ENCODE measurements at regions not wholly inside any gene's neighbourhood (a gene's known extent, or its start where the extent isn't known, plus 50 kb on each side); places are given as distances from the start of the nearest gene placed in this dataset.

GRCh38 chr9:6149315-6149714 is 66.3 kb upstream of the IL33 start:
- Histone ChIP-seq H3K4me2 (replicated peaks; ENCODE audit: low read depth, low read length, poor library complexity, severe bottlenecking) (no peak overlapping the region), H4K20me1 (ENCODE audit: control insufficient read depth, insufficient read depth, low read length, poor library complexity, severe bottlenecking) (no peaks in the 10 kb centered on the region), H2AFZ (ENCODE audit: insufficient read depth, low read depth, low read length, poor library complexity, severe bottlenecking) (no peak overlapping the region), H3K4me1 (ENCODE audit: control insufficient read depth in 2 of 2, insufficient read depth in 2 of 2, low read length in 2 of 2) (no peaks in the 10 kb centered on the region), H3K79me2 (ENCODE audit: control insufficient read depth, insufficient read depth, low read length) (no peaks in the 10 kb centered on the region), H3K27me3 (replicated peaks in 1 of 4; ENCODE audit: control extremely low read depth in 1 of 4, control insufficient read depth in 3 of 4, insufficient read depth in 4 of 4, low read length in 3 of 4) (no peaks in the 10 kb centered on the region), H3K9ac (ENCODE audit: low read length) (no peak overlapping the region), H3K4me3 (ENCODE audit: control extremely low read depth in 1 of 5, extremely low read depth in 1 of 5, insufficient read depth in 1 of 5, low read depth in 2 of 5, low read length in 4 of 5) (no peak overlapping the region), H3K27ac (ENCODE audit: low read length in 2 of 2) (no peak overlapping the region), H3K36me3 (replicated peaks in 1 of 2; ENCODE audit: control extremely low read depth in 1 of 2, control insufficient read depth in 1 of 2, extremely low read depth in 1 of 2, insufficient read depth in 2 of 2, low read length in 1 of 2) (no peaks in the 10 kb centered on the region), H3K9me3 (ENCODE audit: control extremely low read depth in 1 of 3, control insufficient read depth in 2 of 3, insufficient read depth in 1 of 3, low read length in 2 of 3) (no peaks in the 10 kb centered on the region)
- 95% methylated on average over 9 of the region's 9 CpGs for WGBS (ENCODE audit: insufficient coverage)
- ATAC-seq (ENCODE audit: low read depth) (no peak), DNase-seq (no peak)
- Mint-ChIP-seq H3K27ac (no peak overlapping the region), H3K4me3 (no peak overlapping the region), H3K27me3 (peaks cover 13% of the 10 kb centered on the region), H3K4me1 (no peaks in the 10 kb centered on the region), H3K9me3 (ENCODE audit: insufficient read depth) (no peaks in the 10 kb centered on the region)
- intact Hi-C loops (cut with micrococcal nuclease) = no loop called here
- POLR2A ChIA-PET = no interaction called here
- CTCF ChIA-PET = no interaction called here
- TF ChIP-seq EZH2 (IDR thresholded peaks at IDR 0.05; ENCODE audit: borderline replicate concordance, insufficient read depth, low read depth, low read length, poor library complexity, severe bottlenecking) = no peak
- TF ChIP-seq, protein P1, sequence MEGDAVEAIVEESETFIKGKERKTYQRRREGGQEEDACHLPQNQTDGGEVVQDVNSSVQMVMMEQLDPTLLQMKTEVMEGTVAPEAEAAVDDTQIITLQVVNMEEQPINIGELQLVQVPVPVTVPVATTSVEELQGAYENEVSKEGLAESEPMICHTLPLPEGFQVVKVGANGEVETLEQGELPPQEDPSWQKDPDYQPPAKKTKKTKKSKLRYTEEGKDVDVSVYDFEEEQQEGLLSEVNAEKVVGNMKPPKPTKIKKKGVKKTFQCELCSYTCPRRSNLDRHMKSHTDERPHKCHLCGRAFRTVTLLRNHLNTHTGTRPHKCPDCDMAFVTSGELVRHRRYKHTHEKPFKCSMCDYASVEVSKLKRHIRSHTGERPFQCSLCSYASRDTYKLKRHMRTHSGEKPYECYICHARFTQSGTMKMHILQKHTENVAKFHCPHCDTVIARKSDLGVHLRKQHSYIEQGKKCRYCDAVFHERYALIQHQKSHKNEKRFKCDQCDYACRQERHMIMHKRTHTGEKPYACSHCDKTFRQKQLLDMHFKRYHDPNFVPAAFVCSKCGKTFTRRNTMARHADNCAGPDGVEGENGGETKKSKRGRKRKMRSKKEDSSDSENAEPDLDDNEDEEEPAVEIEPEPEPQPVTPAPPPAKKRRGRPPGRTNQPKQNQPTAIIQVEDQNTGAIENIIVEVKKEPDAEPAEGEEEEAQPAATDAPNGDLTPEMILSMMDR (IDR thresholded peaks at IDR 0.05) = no peak

- no peaks in the 10 kb centered on the region for H3K79me2 ChIP-seq (ENCODE audit: control insufficient read depth, insufficient read depth, low read length)
- Mint-ChIP-seq H3K4me1 (no peaks in the 10 kb centered on the region), H3K9me3 (ENCODE audit: insufficient read depth) (no peaks in the 10 kb centered on the region), H3K27ac (no peak overlapping the region), H3K4me3 (no peak overlapping the region), H3K27me3 (peaks cover 13% of the 10 kb centered on the region)
- no peaks in the 10 kb centered on the region for H3K27me3 ChIP-seq (replicated peaks in 1 of 4; ENCODE audit: control extremely low read depth in 1 of 4, control insufficient read depth in 3 of 4, insufficient read depth in 4 of 4, low read length in 3 of 4)
- no peaks in the 10 kb centered on the region for H4K20me1 ChIP-seq (ENCODE audit: control insufficient read depth, insufficient read depth, low read length, poor library complexity, severe bottlenecking)
- TF ChIP-seq, protein P1 (IDR thresholded peaks at IDR 0.05) = no peak
- no peak for TF ChIP-seq EZH2 (IDR thresholded peaks at IDR 0.05; ENCODE audit: borderline replicate concordance, insufficient read depth, low read depth, low read length, poor library complexity, severe bottlenecking)
- ChIA-PET CTCF (no interaction called here), POLR2A (no interaction called here)
- no peak overlapping the region for H2AFZ ChIP-seq (ENCODE audit: insufficient read depth, low read depth, low read length, poor library complexity, severe bottlenecking)
- H3K4me1 ChIP-seq (ENCODE audit: control insufficient read depth in 2 of 2, insufficient read depth in 2 of 2, low read length in 2 of 2) = no peaks in the 10 kb centered on the region
- no peaks in the 10 kb centered on the region for H3K36me3 ChIP-seq (replicated peaks in 1 of 2; ENCODE audit: control extremely low read depth in 1 of 2, control insufficient read depth in 1 of 2, extremely low read depth in 1 of 2, insufficient read depth in 2 of 2, low read length in 1 of 2)
- DNase-seq = no peak
- WGBS (ENCODE audit: insufficient coverage) = 96% methylated on average over 3 of the region's 4 CpGs
- no peak for ATAC-seq (ENCODE audit: low read depth)
- intact Hi-C loops (cut with micrococcal nuclease) = no loop called here
- H3K27ac ChIP-seq (ENCODE audit: low read length in 2 of 2) = no peak overlapping the region
- H3K9me3 ChIP-seq (ENCODE audit: control extremely low read depth in 1 of 3, control insufficient read depth in 2 of 3, insufficient read depth in 1 of 3, low read length in 2 of 3) = no peaks in the 10 kb centered on the region
- H3K4me2 ChIP-seq (replicated peaks; ENCODE audit: low read depth, low read length, poor library complexity, severe bottlenecking) = no peak overlapping the region
- no peak overlapping the region for H3K9ac ChIP-seq (ENCODE audit: low read length)
- H3K4me3 ChIP-seq (ENCODE audit: control extremely low read depth in 1 of 5, extremely low read depth in 1 of 5, insufficient read depth in 1 of 5, low read depth in 2 of 5, low read length in 4 of 5) = no peak overlapping the region
Measured at GRCh38 chr9:6147846-6148245, 67.8 kb upstream of the IL33 start.

Measured in B cell (primary cell).